ENCODE measurements at regions not wholly inside any gene's neighbourhood (a gene's known extent, or its start where the extent isn't known, plus 50 kb on each side); places are given as distances from the start of the nearest gene placed in this dataset.
"Not testable (repeated sequence)": the region's sequence is repeated elsewhere in the genome, so short reads cannot be mapped to it uniquely, and the experiment has no call there.

GRCh38 chr1:209199822-209200221, 383.7 kb upstream of the CAMK1G start:
- H3K27me3 ChIP-seq (replicated peaks; ENCODE audit: insufficient read depth, low read length) = no peaks in the 10 kb centered on the region
- H3K27ac ChIP-seq (ENCODE audit: low read length) = no peak overlapping the region
- H3K4me1 ChIP-seq (ENCODE audit: low read length) = peaks cover 17% of the 10 kb centered on the region
- H2AFZ ChIP-seq (ENCODE audit: low read length) = no peak overlapping the region
- no peak overlapping the region for H3K4me3 ChIP-seq (ENCODE audit: low read length)
- no peak overlapping the region for H3K4me2 ChIP-seq (ENCODE audit: low read depth, low read length)
- H3K9ac ChIP-seq (ENCODE audit: low read length) = no peak overlapping the region
- H3K79me2 ChIP-seq (ENCODE audit: low read length) = no peaks in the 10 kb centered on the region
- no peaks in the 10 kb centered on the region for H3K36me3 ChIP-seq (replicated peaks; ENCODE audit: insufficient read depth, low read length)
- H3F3A ChIP-seq (ENCODE audit: insufficient read depth, low read length) = no peaks in the 10 kb centered on the region
- H3K9me2 ChIP-seq (replicated peaks; ENCODE audit: insufficient read depth, low read length) = no peaks in the 10 kb centered on the region
- TF ChIP-seq EZH2 (optimal IDR thresholded peaks at IDR 0.05; ENCODE audit: low read depth, low read length) (no peak), EZH2phosphoT487 (IDR thresholded peaks at IDR 0.05; ENCODE audit: low read length) (no peak)
- TF ChIP-seq, protein P1, sequence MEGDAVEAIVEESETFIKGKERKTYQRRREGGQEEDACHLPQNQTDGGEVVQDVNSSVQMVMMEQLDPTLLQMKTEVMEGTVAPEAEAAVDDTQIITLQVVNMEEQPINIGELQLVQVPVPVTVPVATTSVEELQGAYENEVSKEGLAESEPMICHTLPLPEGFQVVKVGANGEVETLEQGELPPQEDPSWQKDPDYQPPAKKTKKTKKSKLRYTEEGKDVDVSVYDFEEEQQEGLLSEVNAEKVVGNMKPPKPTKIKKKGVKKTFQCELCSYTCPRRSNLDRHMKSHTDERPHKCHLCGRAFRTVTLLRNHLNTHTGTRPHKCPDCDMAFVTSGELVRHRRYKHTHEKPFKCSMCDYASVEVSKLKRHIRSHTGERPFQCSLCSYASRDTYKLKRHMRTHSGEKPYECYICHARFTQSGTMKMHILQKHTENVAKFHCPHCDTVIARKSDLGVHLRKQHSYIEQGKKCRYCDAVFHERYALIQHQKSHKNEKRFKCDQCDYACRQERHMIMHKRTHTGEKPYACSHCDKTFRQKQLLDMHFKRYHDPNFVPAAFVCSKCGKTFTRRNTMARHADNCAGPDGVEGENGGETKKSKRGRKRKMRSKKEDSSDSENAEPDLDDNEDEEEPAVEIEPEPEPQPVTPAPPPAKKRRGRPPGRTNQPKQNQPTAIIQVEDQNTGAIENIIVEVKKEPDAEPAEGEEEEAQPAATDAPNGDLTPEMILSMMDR (IDR thresholded peaks at IDR 0.05; ENCODE audit: low read length) = no peak
- no peaks in the 10 kb centered on the region for H3K9me3 ChIP-seq (replicated peaks; ENCODE audit: insufficient read depth, low read length)
- DNase-seq = no peak
- no peaks in the 10 kb centered on the region for H4K20me1 ChIP-seq (ENCODE audit: insufficient read depth, low read length)

- not testable (repeated sequence) for H3F3A ChIP-seq (ENCODE audit: insufficient read depth, low read length); H3K27me3 ChIP-seq (replicated peaks; ENCODE audit: insufficient read depth, low read length); H3K9me3 ChIP-seq (replicated peaks; ENCODE audit: insufficient read depth, low read length); DNase-seq; H3K9ac ChIP-seq (ENCODE audit: low read length); H3K9me2 ChIP-seq (replicated peaks; ENCODE audit: insufficient read depth, low read length); H2AFZ ChIP-seq (ENCODE audit: low read length); H3K4me3 ChIP-seq (ENCODE audit: low read length); H3K27ac ChIP-seq (ENCODE audit: low read length); H3K79me2 ChIP-seq (ENCODE audit: low read length); H4K20me1 ChIP-seq (ENCODE audit: insufficient read depth, low read length); H3K36me3 ChIP-seq (replicated peaks; ENCODE audit: insufficient read depth, low read length); H3K4me2 ChIP-seq (ENCODE audit: low read depth, low read length)
- H3K4me1 ChIP-seq (ENCODE audit: low read length) = peaks cover 23% of the 10 kb centered on the region
Measured at GRCh38 chr1:209202321-209202720, 381.2 kb upstream of the CAMK1G start.

GRCh38 chr1:209202830-209203532, 380.5 kb upstream of the CAMK1G start:
- H3K9ac ChIP-seq (ENCODE audit: low read length) = no peak overlapping the region
- H3K36me3 ChIP-seq (replicated peaks; ENCODE audit: insufficient read depth, low read length) = no peaks in the 10 kb centered on the region
- peaks cover 25% of the 10 kb centered on the region for H3K4me1 ChIP-seq (ENCODE audit: low read length)
- no peak overlapping the region for H3K4me3 ChIP-seq (ENCODE audit: low read length)
- H3K27me3 ChIP-seq (replicated peaks; ENCODE audit: insufficient read depth, low read length) = no peaks in the 10 kb centered on the region
- no peaks in the 10 kb centered on the region for H3F3A ChIP-seq (ENCODE audit: insufficient read depth, low read length)
- no peak overlapping the region for H3K27ac ChIP-seq (ENCODE audit: low read length)
- no peaks in the 10 kb centered on the region for H3K9me3 ChIP-seq (replicated peaks; ENCODE audit: insufficient read depth, low read length)
- no peaks in the 10 kb centered on the region for H3K9me2 ChIP-seq (replicated peaks; ENCODE audit: insufficient read depth, low read length)
- H3K4me2 ChIP-seq (ENCODE audit: low read depth, low read length) = no peak overlapping the region
- peak; percentile 58 for DNase-seq
- no peaks in the 10 kb centered on the region for H4K20me1 ChIP-seq (ENCODE audit: insufficient read depth, low read length)
- peak overlapping the region; percentile 1; the same call in 1 of the 2 replicates for H2AFZ ChIP-seq (ENCODE audit: low read length)
- TF ChIP-seq EZH2 (optimal IDR thresholded peaks at IDR 0.05; ENCODE audit: low read depth, low read length) (no peak), EZH2phosphoT487 (IDR thresholded peaks at IDR 0.05; ENCODE audit: low read length) (no peak)
- TF ChIP-seq, protein P1 (IDR thresholded peaks at IDR 0.05; ENCODE audit: low read length) = peak; percentile 90
- no peaks in the 10 kb centered on the region for H3K79me2 ChIP-seq (ENCODE audit: low read length)

- Histone ChIP-seq H3K4me1 (ENCODE audit: low read length) (peaks cover 29% of the 10 kb centered on the region), H3K4me3 (ENCODE audit: low read length) (no peak overlapping the region)
- DNase-seq = no peak
Measured at GRCh38 chr1:209203533-209203895, 380.0 kb upstream of the CAMK1G start.

More at GRCh38 chr1:209203533-209203895, 380.0 kb upstream of the CAMK1G start:
- Histone ChIP-seq H3K9ac (ENCODE audit: low read length) (no peak overlapping the region), H3K9me3 (replicated peaks; ENCODE audit: insufficient read depth, low read length) (no peaks in the 10 kb centered on the region), H3K79me2 (ENCODE audit: low read length) (no peaks in the 10 kb centered on the region), H3K27ac (ENCODE audit: low read length) (no peak overlapping the region), H3K36me3 (replicated peaks; ENCODE audit: insufficient read depth, low read length) (no peaks in the 10 kb centered on the region), H2AFZ (ENCODE audit: low read length) (no peak overlapping the region), H3K4me2 (ENCODE audit: low read depth, low read length) (no peak overlapping the region), H3K27me3 (replicated peaks; ENCODE audit: insufficient read depth, low read length) (no peaks in the 10 kb centered on the region), H3F3A (ENCODE audit: insufficient read depth, low read length) (no peaks in the 10 kb centered on the region), H3K9me2 (replicated peaks; ENCODE audit: insufficient read depth, low read length) (no peaks in the 10 kb centered on the region), H4K20me1 (ENCODE audit: insufficient read depth, low read length) (no peaks in the 10 kb centered on the region)
- TF ChIP-seq EZH2 (optimal IDR thresholded peaks at IDR 0.05; ENCODE audit: low read depth, low read length) = no peak
- TF ChIP-seq, protein P1 (IDR thresholded peaks at IDR 0.05; ENCODE audit: low read length) = no peak
- TF ChIP-seq EZH2phosphoT487 (IDR thresholded peaks at IDR 0.05; ENCODE audit: low read length) = no peak

All from MM.1S (cell line).